Activated CD4-positive, alpha-beta T cell treated with anti-CD3 and anti-CD28 coated beads, Interleukin-2, amount 50 U/mL, for 4 hours (primary cell): ENCODE measurements at regions not wholly inside any gene's neighbourhood (a gene's known extent, or its start where the extent isn't known, plus 50 kb on each side); places are given as distances from the start of the nearest gene placed in this dataset.
"Not testable (repeated sequence)": the region's sequence is repeated elsewhere in the genome, so short reads cannot be mapped to it uniquely, and the experiment has no call there.

Source experiments
- DNase-seq, 2 experiments: peaks; one replicate each; pipeline ENCODE4 v3.0.0-alpha.2; 2020

DNA sequence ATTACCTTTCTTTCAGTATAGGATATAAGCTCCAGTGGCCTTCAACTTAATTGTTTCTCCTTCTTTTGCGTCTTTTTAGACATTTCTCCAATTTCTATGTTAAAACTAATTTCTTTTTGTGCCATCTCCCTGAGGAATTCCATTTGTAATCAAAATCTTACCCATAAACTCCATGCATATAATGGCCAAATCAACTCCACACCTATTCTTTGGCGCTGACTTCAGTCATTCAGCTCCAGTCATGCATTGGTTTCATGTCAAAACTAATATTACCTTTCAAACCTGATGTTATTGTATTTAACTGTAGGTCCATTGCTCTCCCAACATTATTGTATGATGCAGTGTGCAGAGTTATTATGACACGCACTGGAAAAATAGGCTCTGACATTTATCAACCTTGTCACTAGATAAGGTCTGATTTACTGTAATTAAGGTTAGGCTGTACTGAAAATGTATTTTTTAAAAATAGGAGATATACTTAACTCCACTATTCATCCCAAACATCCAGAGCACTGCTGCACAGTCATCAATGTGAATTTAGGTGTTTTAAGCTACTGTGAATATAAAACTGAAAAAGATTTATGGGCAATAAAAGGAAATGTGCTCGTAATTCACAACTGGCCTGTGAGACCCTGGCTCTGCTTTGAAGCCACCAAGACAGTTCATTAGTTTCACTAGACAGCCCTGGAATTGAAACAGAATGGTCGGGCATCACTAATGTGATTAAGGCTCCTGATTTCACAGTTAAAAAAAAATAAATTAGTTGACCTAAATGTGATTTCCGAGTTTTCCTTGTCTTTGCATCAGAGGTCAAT lies 180.6 kb upstream of the GRIA4 start:
- no peak for DNase-seq

DNA sequence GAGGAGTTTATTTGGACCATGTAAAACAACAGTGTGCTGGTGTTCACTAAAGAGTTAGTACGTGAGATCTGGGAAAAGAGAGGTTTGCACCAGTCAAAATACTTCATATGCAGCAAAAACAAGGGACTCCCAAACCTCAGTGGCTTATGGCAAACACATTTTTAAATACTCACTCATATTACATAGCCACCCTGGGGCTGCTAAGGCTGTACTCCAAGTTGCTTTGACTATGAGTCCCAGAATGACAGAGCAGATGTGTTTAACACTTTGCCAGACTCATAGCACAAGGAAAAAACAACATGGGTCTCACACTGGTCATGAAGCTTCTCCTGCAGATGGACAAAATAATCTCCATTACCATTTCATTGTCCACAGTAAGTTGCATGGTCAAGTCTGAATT lies 202.8 kb upstream of the GRIA4 start:
- DNase-seq = no peak

DNA sequence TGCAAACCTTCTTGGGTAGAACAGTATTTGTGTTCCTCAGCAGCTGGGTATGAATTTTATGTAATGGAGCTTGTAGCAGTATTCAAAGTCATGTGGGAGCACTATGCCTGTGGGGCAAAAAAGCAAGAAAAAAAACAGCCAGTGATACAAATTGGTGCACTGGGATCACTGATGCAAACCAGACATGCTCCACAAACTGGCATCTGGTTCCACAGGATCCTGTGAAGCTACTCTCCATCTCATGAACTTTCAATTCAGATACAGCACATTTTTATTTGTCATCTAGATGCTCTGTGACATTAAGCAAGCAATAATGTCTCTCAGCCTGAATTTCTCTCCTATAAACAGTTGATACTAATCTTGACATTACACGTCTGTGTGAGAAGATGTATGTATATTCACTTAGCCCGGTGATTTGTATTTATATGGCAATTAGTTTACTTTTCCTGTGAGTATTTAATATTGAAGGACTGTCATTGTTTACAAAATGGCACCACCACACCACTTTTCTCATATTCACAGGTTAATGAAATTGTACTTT lies 208.5 kb upstream of the GRIA4 start:
- no peak for DNase-seq

DNA sequence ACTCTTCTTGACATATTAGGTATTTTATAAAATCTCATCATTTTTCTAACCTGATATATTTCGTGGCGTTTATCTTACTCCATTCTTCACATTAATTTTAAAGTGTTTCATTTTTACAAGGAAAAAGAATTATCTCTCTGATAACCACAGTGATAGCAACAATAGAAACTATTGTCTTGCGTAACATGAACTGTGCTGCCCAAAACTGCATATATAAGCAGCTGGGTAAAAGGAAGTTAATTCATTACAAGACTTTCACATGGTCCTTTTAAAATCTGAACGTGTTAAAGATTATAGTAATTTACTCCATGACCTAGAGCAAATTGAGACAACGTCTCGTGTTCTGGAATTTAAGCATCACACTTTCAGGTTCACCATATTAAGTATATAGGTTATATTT lies 210.4 kb upstream of the GRIA4 start:
- DNase-seq = no peak

GRCh38 chr11:105398636-105399035 lies 211.2 kb upstream of the GRIA4 start:
- DNase-seq = no peak

DNA sequence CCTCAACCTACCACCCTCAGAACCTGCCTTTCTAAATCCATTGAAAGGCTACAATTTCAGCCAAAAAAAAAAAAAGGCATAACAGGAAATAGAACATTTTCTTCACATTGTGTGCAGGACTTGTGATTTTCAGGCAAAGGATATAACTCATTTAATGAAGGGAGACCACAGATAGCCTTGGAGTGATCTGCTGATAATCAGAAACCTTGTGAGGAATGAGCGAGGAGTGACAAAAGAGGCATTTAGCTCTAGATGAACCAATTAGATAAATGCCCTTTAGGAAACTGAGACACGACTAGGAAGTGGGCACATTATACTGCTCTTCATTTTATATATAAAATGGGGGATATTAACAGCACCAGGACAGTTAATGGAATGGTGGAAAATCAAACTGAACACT lies 216.5 kb upstream of the GRIA4 start:
- DNase-seq = no peak

DNA sequence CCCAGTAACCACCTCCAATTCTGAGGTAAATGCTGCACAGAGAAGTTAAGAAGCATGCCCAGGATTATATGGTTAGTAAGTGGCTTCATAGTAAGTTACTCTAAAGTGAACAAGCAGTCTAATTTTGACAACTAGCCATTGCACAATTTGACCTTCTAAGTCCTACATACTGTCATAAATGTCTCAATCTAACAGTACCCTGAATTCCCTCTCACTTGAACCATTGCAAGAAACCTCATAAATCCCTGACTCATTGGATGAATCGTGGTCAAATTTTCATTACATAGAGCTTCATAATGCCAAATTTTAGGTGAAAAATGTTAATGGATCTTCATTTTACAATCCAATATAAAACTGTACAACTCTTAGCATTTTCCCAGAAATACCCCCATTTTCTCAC lies 217.3 kb upstream of the GRIA4 start:
- no peak for DNase-seq

DNA sequence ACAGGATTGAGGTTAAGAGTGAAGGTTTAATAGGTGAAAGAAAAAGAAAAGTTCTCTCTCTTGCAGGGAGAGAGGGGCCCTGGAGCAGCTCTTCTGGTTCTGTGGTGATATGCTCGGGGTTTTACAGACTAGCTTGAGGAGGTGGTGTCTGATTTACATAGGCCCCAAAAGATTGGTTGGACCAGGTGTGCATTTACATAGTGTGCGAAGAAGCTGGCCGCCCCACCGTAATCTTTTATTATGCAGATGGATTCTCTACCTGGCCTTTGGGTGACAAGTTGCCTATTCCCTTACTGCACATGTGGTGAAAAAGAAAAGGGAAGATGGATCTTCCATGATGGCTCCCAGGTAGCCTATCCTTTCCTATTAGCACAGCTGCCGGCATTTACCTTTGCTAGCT lies 219.9 kb upstream of the GRIA4 start:
- DNase-seq = no peak

DNA sequence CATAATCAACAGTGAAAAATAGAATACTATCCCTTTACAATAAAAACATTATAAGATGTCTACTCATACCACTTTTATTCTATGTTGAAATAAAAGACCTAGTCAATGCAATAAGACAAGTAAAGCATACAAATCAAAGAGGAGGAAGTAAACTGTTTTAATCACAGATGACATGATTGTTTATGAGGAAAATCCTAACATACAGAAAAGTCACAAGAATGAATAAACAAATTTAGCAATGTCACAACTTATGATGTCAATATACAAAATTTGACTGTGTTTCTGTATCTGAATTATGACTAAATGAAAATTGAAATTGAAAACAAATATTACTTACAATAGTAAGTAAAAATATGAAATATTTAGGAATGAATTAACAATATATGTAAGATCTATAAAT lies 221.9 kb upstream of the GRIA4 start:
- DNase-seq = no peak

DNA sequence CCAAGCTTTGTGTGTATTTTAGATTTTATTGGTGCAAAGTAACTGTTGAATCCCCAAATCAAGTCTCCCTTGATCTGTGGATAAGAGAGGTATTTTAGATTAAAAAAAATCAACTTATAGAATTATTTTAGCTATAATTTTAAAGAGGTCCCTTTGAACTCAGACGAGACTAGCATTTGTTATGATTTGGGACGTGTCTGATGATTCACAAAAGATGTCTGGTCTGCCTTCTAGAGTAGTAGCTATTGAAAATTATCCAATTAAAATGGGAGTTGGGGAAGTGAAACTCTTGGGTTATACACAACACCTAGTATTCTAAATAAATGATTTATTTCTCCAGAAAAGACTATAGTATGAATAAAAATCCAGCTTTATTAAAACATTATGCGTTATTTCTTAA lies 227.9 kb upstream of the GRIA4 start:
- DNase-seq = no peak

- DNase-seq = no peak
These were observed 232.0 kb upstream of the GRIA4 start for GRCh38 chr11:105377870-105378269.

DNA sequence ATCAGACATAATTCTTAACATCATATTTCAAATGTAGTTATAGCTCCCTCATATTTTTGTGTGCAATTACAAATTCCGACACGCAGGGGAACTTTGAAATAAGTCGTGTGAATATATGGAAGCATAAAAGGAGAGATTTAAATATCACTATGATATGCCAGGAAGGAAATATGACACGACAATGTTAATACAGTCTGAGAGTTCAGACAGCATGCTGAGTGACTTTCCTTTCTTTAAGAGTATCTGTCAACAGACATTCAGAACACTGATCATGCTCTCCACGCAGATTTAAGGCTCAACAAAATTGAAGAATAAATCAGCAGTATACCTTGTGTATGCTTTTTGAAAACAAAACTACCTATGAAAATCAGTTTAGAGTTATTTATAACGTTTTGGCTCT lies 232.6 kb upstream of the CARD18 start:
- no peak for DNase-seq

- DNase-seq = no peak
These were observed 231.7 kb upstream of the CARD18 start for GRCh38 chr11:105371311-105371710.

- DNase-seq = no peak
These were observed 229.1 kb upstream of the CARD18 start for GRCh38 chr11:105368711-105369110.

- DNase-seq = no peak
These were observed 227.6 kb upstream of the CARD18 start for GRCh38 chr11:105367129-105367528.

GRCh38 chr11:105361651-105362050 lies 222.1 kb upstream of the CARD18 start:
- no peak for DNase-seq

GRCh38 chr11:105357764-105358163 lies 218.2 kb upstream of the CARD18 start:
- no peak for DNase-seq

DNA sequence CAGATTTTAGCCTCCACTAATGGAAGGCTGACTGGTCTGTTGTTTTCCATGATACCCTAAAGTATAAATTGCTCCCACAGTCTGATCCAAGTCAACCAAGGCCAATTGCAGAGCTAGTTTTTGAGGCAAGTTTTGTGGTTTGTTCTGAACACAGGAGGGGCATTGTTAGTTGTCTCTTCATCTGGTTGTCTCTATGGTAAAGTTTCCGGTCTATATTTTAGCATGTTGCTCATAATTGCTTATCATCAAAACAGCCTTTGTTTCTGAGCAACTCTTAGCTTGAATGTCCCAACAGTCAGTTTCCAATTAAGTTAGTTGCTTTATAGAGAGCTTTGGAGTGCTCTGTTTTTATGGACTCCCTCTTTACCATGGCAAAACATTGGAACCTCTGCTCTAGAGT lies 217.6 kb upstream of the CARD18 start:
- DNase-seq = no peak

- not testable (repeated sequence) for DNase-seq
These were observed 210.3 kb upstream of the CARD18 start for GRCh38 chr11:105349867-105350266.

DNA sequence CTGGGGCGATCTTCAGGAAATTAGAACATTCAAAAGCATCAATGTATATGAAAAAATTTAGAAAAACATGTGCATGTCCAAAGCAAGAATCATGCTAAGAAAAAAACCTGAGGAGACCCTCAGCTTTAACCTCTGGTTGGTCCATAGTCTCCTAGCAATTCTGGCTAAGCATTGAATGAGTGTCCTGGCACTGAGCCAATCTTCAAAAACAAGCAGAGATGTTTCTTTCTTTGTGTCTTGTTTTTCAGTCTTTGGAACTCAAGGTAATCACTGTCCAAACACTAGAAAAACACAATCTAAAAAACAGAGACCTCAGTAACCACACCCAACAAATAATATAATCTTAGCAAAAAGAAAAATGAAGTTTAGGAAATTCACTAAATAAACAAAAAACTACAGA lies 205.4 kb upstream of the CARD18 start:
- no peak for DNase-seq

DNA sequence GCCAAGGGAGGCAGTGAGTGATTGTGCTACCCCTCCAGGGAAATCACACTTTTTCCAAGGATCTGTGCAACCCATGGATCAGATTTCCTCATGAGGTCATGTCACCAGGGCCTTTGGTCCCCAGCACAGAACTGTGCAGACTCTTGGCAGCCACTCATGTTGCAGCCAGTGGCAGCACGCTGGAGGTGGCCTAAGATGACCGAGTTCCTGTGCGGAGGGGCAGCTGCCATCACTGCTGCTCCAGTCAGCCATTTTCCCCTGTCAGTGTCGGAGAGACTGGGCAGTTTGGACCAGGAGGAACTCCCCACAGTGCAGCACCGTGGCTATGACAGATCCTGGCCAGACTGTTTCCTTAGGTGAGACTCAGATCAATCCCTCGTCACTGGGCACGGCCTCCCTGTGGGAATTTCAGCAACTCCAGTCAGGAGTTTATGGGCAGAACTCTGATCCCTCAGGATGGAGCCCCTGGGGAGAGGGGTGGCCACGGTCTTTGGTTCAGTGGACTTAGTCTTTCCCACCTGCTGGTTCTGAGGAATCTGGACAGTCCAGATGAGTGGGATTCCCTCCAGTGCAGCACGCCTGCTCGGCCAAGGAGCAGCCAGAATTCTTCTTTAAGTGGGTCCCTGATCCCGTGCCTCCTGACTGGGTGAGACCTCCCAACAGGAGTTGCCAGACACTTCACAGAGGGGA lies 194.6 kb upstream of the CARD18 start:
- no peak for DNase-seq

- DNase-seq = no peak
These were observed 193.6 kb upstream of the CARD18 start for GRCh38 chr11:105333153-105333552.

GRCh38 chr11:105332171-105332570 lies 192.6 kb upstream of the CARD18 start:
- no peak for DNase-seq

DNA sequence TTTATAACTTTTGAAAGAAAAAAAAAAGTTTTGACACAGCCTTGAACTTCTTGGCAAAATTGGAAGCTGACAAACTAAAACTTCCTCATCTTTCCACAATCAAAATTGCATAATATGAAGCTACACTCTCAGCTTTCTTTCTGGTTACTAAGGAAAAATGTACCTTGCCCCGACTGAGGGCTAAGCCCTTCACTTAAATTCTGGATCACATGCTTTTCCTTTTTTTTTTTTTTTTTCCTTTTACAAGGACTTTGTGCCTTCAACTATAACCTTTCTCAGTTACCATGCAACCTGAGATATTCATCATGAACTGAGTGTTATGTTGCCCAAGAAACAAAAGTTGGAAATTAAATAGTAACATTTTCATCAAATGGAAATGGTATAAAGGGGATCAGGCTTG lies 188.5 kb upstream of the CARD18 start:
- no peak for DNase-seq
